ENCODE measurements at regions not wholly inside any gene's neighbourhood (a gene's known extent, or its start where the extent isn't known, plus 50 kb on each side); places are given as distances from the start of the nearest gene placed in this dataset.

GRCh38 chr20:11797156-11797555 lies 120.5 kb upstream of the BTBD3 start:
- H3K36me3 Mint-ChIP-seq (ENCODE audit: low read depth), result no peaks in the 10 kb centered on the region
- DNase-seq (no peak), ATAC-seq (ENCODE audit: low read depth) (no peak)
- no peak overlapping the region for H3K4me3 Mint-ChIP-seq
- no peak for TF ChIP-seq CTCF (IDR thresholded peaks at IDR 0.05)
- H3K27me3 Mint-ChIP-seq, result no peaks in the 10 kb centered on the region
- no peaks in the 10 kb centered on the region for H3K4me1 Mint-ChIP-seq
- CTCF ChIA-PET, result no interaction called here
- intact Hi-C loops (cut with micrococcal nuclease), result no loop called here
- POLR2A ChIA-PET, result no interaction called here
- no peak overlapping the region for H3K27ac Mint-ChIP-seq
- no peaks in the 10 kb centered on the region for H3K9me3 Mint-ChIP-seq

GRCh38 chr20:11799281-11799684 lies 118.4 kb upstream of the BTBD3 start:
- no peaks in the 10 kb centered on the region for H3K27me3 Mint-ChIP-seq
- CTCF ChIA-PET, result no interaction called here
- POLR2A ChIA-PET, result no interaction called here
- intact Hi-C loops (cut with micrococcal nuclease), result no loop called here
- ATAC-seq (ENCODE audit: low read depth), result no peak
- DNase-seq, result no peak
- no peak overlapping the region for H3K4me3 Mint-ChIP-seq
- TF ChIP-seq CTCF (IDR thresholded peaks at IDR 0.05), result no peak
- no peaks in the 10 kb centered on the region for H3K9me3 Mint-ChIP-seq
- H3K4me1 Mint-ChIP-seq, result no peaks in the 10 kb centered on the region
- no peaks in the 10 kb centered on the region for H3K36me3 Mint-ChIP-seq (ENCODE audit: low read depth)
- no peak overlapping the region for H3K27ac Mint-ChIP-seq

GRCh38 chr20:11807054-11808048 lies 110.3 kb upstream of the BTBD3 start:
- no peaks in the 10 kb centered on the region for H3K36me3 Mint-ChIP-seq (ENCODE audit: low read depth)
- H3K4me1 Mint-ChIP-seq, result no peaks in the 10 kb centered on the region
- intact Hi-C loops (cut with micrococcal nuclease), result no loop called here
- H3K27ac Mint-ChIP-seq, result no peak overlapping the region
- H3K9me3 Mint-ChIP-seq, result peaks cover 6% of the 10 kb centered on the region
- no peaks in the 10 kb centered on the region for H3K27me3 Mint-ChIP-seq
- no peak for TF ChIP-seq CTCF (IDR thresholded peaks at IDR 0.05)
- no peak for ATAC-seq (ENCODE audit: low read depth)
- ChIA-PET CTCF (no interaction called here), POLR2A (no interaction called here)
- DNase-seq, result no peak
- no peak overlapping the region for H3K4me3 Mint-ChIP-seq

- no peak for TF ChIP-seq CTCF (IDR thresholded peaks at IDR 0.05)
- ATAC-seq (ENCODE audit: low read depth), result no peak
- CTCF ChIA-PET, result no interaction called here
- Mint-ChIP-seq H3K9me3 (peaks cover 6% of the 10 kb centered on the region), H3K4me1 (no peaks in the 10 kb centered on the region), H3K4me3 (no peak overlapping the region), H3K27ac (no peak overlapping the region), H3K27me3 (no peaks in the 10 kb centered on the region), H3K36me3 (ENCODE audit: low read depth) (no peaks in the 10 kb centered on the region)
- no peak for DNase-seq
- POLR2A ChIA-PET, result no interaction called here
- intact Hi-C loops (cut with micrococcal nuclease), result no loop called here
These were observed 108.9 kb upstream of the BTBD3 start for GRCh38 chr20:11808841-11809240.

- DNase-seq (no peak), ATAC-seq (ENCODE audit: low read depth) (no peak)
- CTCF ChIA-PET, result no interaction called here
- Mint-ChIP-seq H3K27me3 (no peaks in the 10 kb centered on the region), H3K36me3 (ENCODE audit: low read depth) (no peaks in the 10 kb centered on the region), H3K9me3 (peaks cover 6% of the 10 kb centered on the region), H3K27ac (no peak overlapping the region), H3K4me1 (no peaks in the 10 kb centered on the region), H3K4me3 (no peak overlapping the region)
- TF ChIP-seq CTCF (IDR thresholded peaks at IDR 0.05), result no peak
- intact Hi-C loops (cut with micrococcal nuclease), result no loop called here
- POLR2A ChIA-PET, result no interaction called here
These were observed 107.2 kb upstream of the BTBD3 start for GRCh38 chr20:11810311-11811083.

Data from activated B cell treated with CpG ODN at 0.5 μM for 24 hours (primary cell).